ENCODE measurements at regions not wholly inside any gene's neighbourhood (a gene's known extent, or its start where the extent isn't known, plus 50 kb on each side); places are given as distances from the start of the nearest gene placed in this dataset.

GRCh38 chr17:65366102-65366844 lies 195.2 kb downstream of the AXIN2 start:
- no peak overlapping the region for H3K27ac ChIP-seq
- H4K20me1 ChIP-seq: no peaks in the 10 kb centered on the region
- no peak overlapping the region for H3K4me2 ChIP-seq
- no peaks in the 10 kb centered on the region for H3K27me3 ChIP-seq
- no peaks in the 10 kb centered on the region for H3K36me3 ChIP-seq
- no peak overlapping the region for H3K4me3 ChIP-seq
- TF ChIP-seq Cebpa-rat (IDR thresholded peaks at IDR 0.05): no peak
- H3K9ac ChIP-seq: no peak overlapping the region
- peaks cover 6 to 27% (median 13%) of the 10 kb centered on the region in 11 experiments; a peak in 14 of 22 replicates for H3K9me3 ChIP-seq (replicated peaks in 1 of 11)
- H3K4me1 ChIP-seq: peaks cover 0 to 17% (median 8%) of the 10 kb centered on the region in 10 experiments; a peak in 12 of 20 replicates

GRCh38 chr17:65365169-65365568 lies 196.3 kb downstream of the AXIN2 start:
- no peak for TF ChIP-seq Cebpa-rat (IDR thresholded peaks at IDR 0.05)
- Histone ChIP-seq H3K4me2 (no peak overlapping the region), H4K20me1 (no peaks in the 10 kb centered on the region), H3K9ac (no peak overlapping the region), H3K4me1 (peaks cover 0 to 17% (median 8%) of the 10 kb centered on the region in 10 experiments; a peak in 12 of 20 replicates), H3K36me3 (no peaks in the 10 kb centered on the region), H3K27me3 (no peaks in the 10 kb centered on the region), H3K9me3 (replicated peaks in 1 of 11) (peaks cover 6 to 24% (median 13%) of the 10 kb centered on the region in 11 experiments; a peak in 14 of 22 replicates), H3K4me3 (no peak overlapping the region), H3K27ac (no peak overlapping the region)

DNA sequence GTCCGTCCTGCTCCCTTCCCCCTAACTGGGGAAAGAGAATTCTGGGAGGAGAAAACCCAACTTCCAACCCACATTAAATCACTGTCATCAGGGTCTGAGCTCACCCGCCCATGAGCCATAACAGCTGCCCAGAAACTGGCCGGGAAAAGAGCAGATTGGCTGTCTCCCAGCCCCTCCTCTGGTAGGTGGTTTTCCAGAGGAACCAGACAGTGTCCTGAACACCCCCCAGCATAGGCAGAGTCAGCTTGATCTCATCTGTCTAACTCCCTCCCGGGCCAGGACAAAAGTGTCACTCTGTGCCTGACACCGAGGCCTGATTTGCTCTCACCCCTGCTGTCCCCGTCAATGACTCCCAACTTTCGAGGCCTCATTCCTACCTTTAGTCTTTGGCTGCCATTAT lies 197.0 kb downstream of the AXIN2 start:
- no peak for TF ChIP-seq Cebpa-rat (IDR thresholded peaks at IDR 0.05)
- Histone ChIP-seq H3K4me2 (no peak overlapping the region), H3K9me3 (replicated peaks in 1 of 11) (peaks cover 6 to 24% (median 13%) of the 10 kb centered on the region in 11 experiments; a peak in 14 of 22 replicates), H3K9ac (no peak overlapping the region), H3K36me3 (no peaks in the 10 kb centered on the region), H3K27ac (no peak overlapping the region), H3K4me3 (no peak overlapping the region), H3K4me1 (peaks cover 0 to 17% (median 8%) of the 10 kb centered on the region in 10 experiments; a peak in 14 of 20 replicates), H4K20me1 (no peaks in the 10 kb centered on the region), H3K27me3 (no peaks in the 10 kb centered on the region)

DNA sequence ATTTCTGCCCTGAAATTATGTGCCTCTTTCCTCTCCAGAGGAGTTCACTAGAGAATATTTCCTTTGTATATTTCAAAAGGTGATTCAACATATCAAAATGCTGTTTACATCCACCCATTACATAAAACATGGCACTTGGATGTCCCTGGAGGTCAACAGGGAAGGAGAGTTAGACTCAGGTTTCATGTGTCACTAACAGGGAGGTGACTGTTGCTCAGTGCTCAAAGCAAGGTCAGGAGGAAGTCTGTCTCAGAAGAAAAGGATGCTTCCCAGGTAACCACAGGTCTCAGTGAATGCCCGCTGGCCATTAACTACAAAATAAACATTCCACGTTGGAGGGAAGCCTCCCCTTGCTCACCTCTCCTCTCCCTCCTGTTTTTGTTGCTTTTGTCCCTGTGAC lies 198.6 kb downstream of the AXIN2 start:
- Histone ChIP-seq H3K36me3 (no peaks in the 10 kb centered on the region), H3K4me2 (peak overlapping the region in 8 of 11 experiments; percentile 1 to 55 (median 44); a peak in 13 of 22 replicates), H3K9ac (no peak overlapping the region), H3K27ac (no peak overlapping the region), H3K4me3 (no peak overlapping the region), H3K9me3 (replicated peaks in 1 of 11) (peaks cover 6 to 24% (median 13%) of the 10 kb centered on the region in 11 experiments; a peak in 14 of 22 replicates), H4K20me1 (no peaks in the 10 kb centered on the region), H3K4me1 (peaks cover 6 to 17% (median 9%) of the 10 kb centered on the region in 10 experiments; a peak in 16 of 20 replicates), H3K27me3 (no peaks in the 10 kb centered on the region)
- TF ChIP-seq Cebpa-rat (IDR thresholded peaks at IDR 0.05): no peak

GRCh38 chr17:65360961-65361552 lies 200.4 kb downstream of the AXIN2 start:
- Histone ChIP-seq H3K4me1 (peaks cover 6 to 21% (median 10%) of the 10 kb centered on the region in 10 experiments; a peak in 16 of 20 replicates), H3K4me3 (no peak overlapping the region), H3K9me3 (replicated peaks in 1 of 11) (peaks cover 2 to 20% (median 13%) of the 10 kb centered on the region in 11 experiments; a peak in 14 of 22 replicates)

GRCh38 chr17:65359016-65359415 lies 202.4 kb downstream of the AXIN2 start:
- peak overlapping the region in 2 of 11 experiments; percentile 30 to 39; a peak in 4 of 22 replicates for H3K4me2 ChIP-seq
- H3K4me1 ChIP-seq: peaks cover 13 to 26% (median 17%) of the 10 kb centered on the region in 10 experiments; a peak in 19 of 20 replicates
- H3K27ac ChIP-seq: no peak overlapping the region
- H3K9me3 ChIP-seq (replicated peaks in 1 of 11): peaks cover 0 to 6% (median 4%) of the 10 kb centered on the region in 11 experiments; a peak in 11 of 22 replicates
- no peak overlapping the region for H3K9ac ChIP-seq
- no peak for TF ChIP-seq Cebpa-rat (IDR thresholded peaks at IDR 0.05)
- no peaks in the 10 kb centered on the region for H3K36me3 ChIP-seq
- no peaks in the 10 kb centered on the region for H3K27me3 ChIP-seq
- no peak overlapping the region for H3K4me3 ChIP-seq
- H4K20me1 ChIP-seq: no peaks in the 10 kb centered on the region

More at GRCh38 chr17:65360961-65361552, 200.4 kb downstream of the AXIN2 start:
- H3K27me3 ChIP-seq: no peaks in the 10 kb centered on the region
- no peak overlapping the region for H3K9ac ChIP-seq
- no peak overlapping the region for H3K4me2 ChIP-seq
- no peak overlapping the region for H3K27ac ChIP-seq
- no peak for TF ChIP-seq Cebpa-rat (IDR thresholded peaks at IDR 0.05)
- no peaks in the 10 kb centered on the region for H3K36me3 ChIP-seq
- H4K20me1 ChIP-seq: no peaks in the 10 kb centered on the region

DNA sequence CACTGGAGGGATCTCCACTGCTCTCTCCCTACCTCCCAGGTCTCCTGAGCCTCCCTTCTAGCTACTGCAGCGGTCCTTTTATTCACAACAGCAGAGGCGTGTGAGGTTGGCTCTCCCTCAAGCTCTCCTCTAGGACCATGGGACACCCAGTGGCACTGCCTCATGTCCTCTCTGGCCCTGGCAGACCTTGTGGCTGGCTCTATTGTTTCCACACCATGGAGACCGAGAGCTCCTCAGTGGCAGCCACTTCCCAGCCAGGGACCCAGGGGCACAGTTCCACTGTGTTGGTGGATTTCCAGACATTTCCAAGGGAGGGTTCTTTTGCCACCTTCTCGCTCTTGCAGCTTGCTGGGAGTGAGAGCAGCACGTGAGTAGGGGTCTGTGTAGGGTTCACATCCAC lies 204.9 kb downstream of the AXIN2 start:
- Histone ChIP-seq H3K4me3 (no peak overlapping the region), H4K20me1 (no peaks in the 10 kb centered on the region), H3K27me3 (no peaks in the 10 kb centered on the region), H3K36me3 (no peaks in the 10 kb centered on the region), H3K9me3 (replicated peaks in 1 of 11) (no peaks in the 10 kb centered on the region), H3K4me1 (peaks cover 6 to 17% (median 11%) of the 10 kb centered on the region in 10 experiments; a peak in 14 of 20 replicates), H3K27ac (no peak overlapping the region), H3K9ac (no peak overlapping the region), H3K4me2 (peak overlapping the region in 2 of 11 experiments; percentile 26 to 38; a peak in 1 of 22 replicates)
- no peak for TF ChIP-seq Cebpa-rat (IDR thresholded peaks at IDR 0.05)

DNA sequence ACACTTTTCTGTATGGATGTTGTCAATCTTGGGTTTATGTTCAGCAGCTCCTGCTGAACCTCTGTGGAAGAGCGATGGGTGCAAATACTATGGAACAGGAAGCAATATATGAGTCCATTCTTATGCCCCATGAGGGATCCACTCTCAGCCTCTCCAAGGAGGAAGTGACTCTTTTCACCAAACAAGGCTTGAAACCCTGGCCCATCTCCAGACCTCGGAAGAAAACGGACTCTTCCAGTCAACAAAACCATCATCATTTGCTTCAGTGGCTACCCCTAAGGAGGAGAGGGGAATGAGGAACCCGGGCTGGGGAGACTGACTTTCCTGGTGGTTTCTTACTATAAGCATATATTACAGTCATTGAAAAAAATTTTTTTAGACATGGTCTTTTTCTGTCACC lies 206.2 kb downstream of the AXIN2 start:
- Histone ChIP-seq H3K9me3 (replicated peaks in 1 of 11) (peaks cover 0 to 8% (median 2%) of the 10 kb centered on the region in 11 experiments; a peak in 15 of 22 replicates), H3K4me2 (peak overlapping the region in 6 of 11 experiments; percentile 4 to 34 (median 14); a peak in 6 of 22 replicates), H3K27me3 (no peaks in the 10 kb centered on the region), H3K9ac (no peak overlapping the region), H3K4me3 (no peak overlapping the region), H3K4me1 (peaks cover 6 to 17% (median 11%) of the 10 kb centered on the region in 10 experiments; a peak in 14 of 20 replicates), H3K27ac (no peak overlapping the region), H4K20me1 (no peaks in the 10 kb centered on the region), H3K36me3 (no peaks in the 10 kb centered on the region)
- no peak for TF ChIP-seq Cebpa-rat (IDR thresholded peaks at IDR 0.05)

DNA sequence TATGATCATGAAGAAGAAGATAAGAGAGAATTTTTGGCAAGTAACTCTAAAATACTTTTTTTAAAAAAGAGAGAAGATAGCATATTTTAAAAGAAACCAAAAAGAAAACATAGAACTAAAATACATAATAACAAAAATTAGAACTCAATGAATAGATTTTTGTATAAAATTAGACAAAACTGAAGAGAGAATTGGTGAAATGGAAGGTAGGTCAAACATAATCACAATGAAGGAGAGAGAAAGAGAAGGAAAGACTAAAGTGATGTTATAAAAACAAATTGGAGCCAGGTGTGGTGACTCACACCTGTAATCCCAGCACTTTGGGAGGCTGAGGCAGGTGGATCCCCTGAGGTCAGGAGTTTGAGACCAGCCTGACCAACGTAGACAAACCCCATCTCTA lies 211.5 kb downstream of the AXIN2 start:
- no peaks in the 10 kb centered on the region for H4K20me1 ChIP-seq
- peaks cover 4 to 9% (median 6%) of the 10 kb centered on the region in 10 experiments; a peak in 11 of 20 replicates for H3K4me1 ChIP-seq
- no peak overlapping the region for H3K27ac ChIP-seq
- H3K9me3 ChIP-seq (replicated peaks in 1 of 11): peaks cover 5 to 19% (median 12%) of the 10 kb centered on the region in 11 experiments; a peak in 17 of 22 replicates
- H3K9ac ChIP-seq: no peak overlapping the region
- no peak for TF ChIP-seq Cebpa-rat (IDR thresholded peaks at IDR 0.05)
- H3K36me3 ChIP-seq: no peaks in the 10 kb centered on the region
- no peak overlapping the region for H3K4me3 ChIP-seq
- no peak overlapping the region for H3K4me2 ChIP-seq
- no peaks in the 10 kb centered on the region for H3K27me3 ChIP-seq
